Ovary (tissue), 7 donors: ENCODE measurements at regions not wholly inside any gene's neighbourhood (a gene's known extent, or its start where the extent isn't known, plus 50 kb on each side); places are given as distances from the start of the nearest gene placed in this dataset.

Experiments used
- DNase-seq, 5 donors: peaks; one replicate each; pipeline ENCODE4 v3.0.0-alpha.2; 2019 to 2020
- H3K27ac ChIP-seq, 2 donors: fragments of 200-600 bp; one replicate each; pipeline versions ENCODE4 v1.5.1 to v1.8.0; 2019 to 2022
- H3K27me3 ChIP-seq: fragments of 200-600 bp; one replicate; pipeline ENCODE4 v1.8.0; 2022
- H3K36me3 ChIP-seq: fragments of 200-600 bp; sonication (generic); one replicate; pipeline ENCODE4 v1.5.1; 2019
- H3K4me1 ChIP-seq: one replicate; pipeline ENCODE4 v1.8.1; 2013; ENCODE audit warnings: mild to moderate bottlenecking, moderate library complexity; ENCODE audit not compliant: insufficient read depth
- H3K4me3 ChIP-seq: fragments of 200-600 bp; sonication (generic); one replicate; pipeline ENCODE4 v1.5.1; 2017
- H3K9me3 ChIP-seq, 2 donors: fragments of 200-600 bp in 1 of 2; sonication (generic) in 1 of 2; one replicate each; pipeline versions ENCODE4 v1.5.1 to v1.8.1; 2013 to 2019; ENCODE audit warnings: mild to moderate bottlenecking in 1 of 2, moderate library complexity in 1 of 2
- CTCF ChIP-seq, 3 donors: fragments of 450-650 bp in 2 of 3; fragments of 200-600 bp in 1 of 3; IDR thresholded peaks; one replicate each; pipeline versions ENCODE4 v1.5.1 to v1.8.0; 2016 to 2022; ENCODE audit warnings: antibody characterized with exemption in 3 of 3, mild to moderate bottlenecking in 1 of 3
- EP300 ChIP-seq: sonication (generic); formaldehyde crosslinking; IDR thresholded peaks from one replicate; pipeline ENCODE4 v1.6.1; 2017; ENCODE audit warnings: antibody characterized with exemption
- POLR2A ChIP-seq: fragments of 450-650 bp; IDR thresholded peaks from one replicate; pipeline ENCODE4 v1.6.1; 2017; ENCODE audit warnings: antibody characterized with exemption, mild to moderate bottlenecking, moderate library complexity
- WGBS, 3 donors: extraction: QIAGEN DNeasy Blood & Tissue Kit in 1 of 3; methylation state at CpG; one replicate each; pipeline versions ENCODE4 v1.1.5 to v1.1.7; 2013 to 2017; 5-methylcytosine and 5-hydroxymethylcytosine counted together
- intact Hi-C, 4 donors: fragments of 100-400 bp; cut with DNase I; formaldehyde crosslinking; loops; one replicate each; pipeline versions ENCODE4 v1.11.0 to v1.15.1; 2022 to 2023
- donor health status: DM: no; HTN: no; CAD: no; lungs with moderate emphysema.
- donor health status: DM: no; HTN: no; CAD: no.
- donor health status: Bipolar disorder and iron deficiency.
- donor health status: DM: no; HTN: no; CAD: no.
- donor health status: DM: yes; HTN: yes; CAD: no.

GRCh38 chr14:65192686-65193085 lies 90.4 kb upstream of the MAX start:
- H3K4me1 ChIP-seq = no peaks in the 10 kb centered on the region
- no peak for DNase-seq
- intact Hi-C loops = no loop called here
- no peak overlapping the region for H3K27ac ChIP-seq
- H3K27me3 ChIP-seq = no peaks in the 10 kb centered on the region
- H3K36me3 ChIP-seq = no peaks in the 10 kb centered on the region
- no peak overlapping the region for H3K4me3 ChIP-seq
- 0 to 100% (median 46%) methylated on average over 1 of the region's 1 CpG for WGBS, 3 donors
- H3K9me3 ChIP-seq = no peaks in the 10 kb centered on the region
- TF ChIP-seq EP300 (no peak), CTCF (IDR thresholded peaks at IDR 0.05) (no peak), POLR2A (no peak)

GRCh38 chr14:65193916-65194590 lies 91.7 kb upstream of the MAX start:
- intact Hi-C loops = no loop called here
- H3K27ac ChIP-seq = no peak overlapping the region
- no peaks in the 10 kb centered on the region for H3K4me1 ChIP-seq
- no peak overlapping the region for H3K4me3 ChIP-seq
- no peaks in the 10 kb centered on the region for H3K27me3 ChIP-seq
- no peaks in the 10 kb centered on the region for H3K36me3 ChIP-seq
- 38 to 55% (median 40%) methylated on average over 3 of the region's 3 CpGs for WGBS, 3 donors
- H3K9me3 ChIP-seq = no peaks in the 10 kb centered on the region
- no peak for DNase-seq
- TF ChIP-seq POLR2A (no peak), CTCF (IDR thresholded peaks at IDR 0.05) (no peak), EP300 (no peak)

- Histone ChIP-seq H3K4me1 (no peaks in the 10 kb centered on the region), H3K27me3 (no peaks in the 10 kb centered on the region), H3K9me3 (no peaks in the 10 kb centered on the region), H3K36me3 (no peaks in the 10 kb centered on the region), H3K4me3 (no peak overlapping the region), H3K27ac (no peak overlapping the region)
- no peak for DNase-seq
- intact Hi-C loops = no loop called here
- 88% methylated on average over 9 of the region's 9 CpGs for WGBS, 3 donors
- TF ChIP-seq CTCF (IDR thresholded peaks at IDR 0.05) = no peak
- no peak for TF ChIP-seq POLR2A
- no peak for TF ChIP-seq EP300
Observed at GRCh38 chr14:65195042-65195719, 92.9 kb upstream of the MAX start.

- no peaks in the 10 kb centered on the region for H3K27me3 ChIP-seq
- no peak for DNase-seq
- intact Hi-C loops = no loop called here
- no peaks in the 10 kb centered on the region for H3K36me3 ChIP-seq
- H3K4me1 ChIP-seq = no peaks in the 10 kb centered on the region
- no peak for TF ChIP-seq CTCF (IDR thresholded peaks at IDR 0.05)
- no peak for TF ChIP-seq POLR2A
- no peak for TF ChIP-seq EP300
- WGBS, 3 donors = 29 to 68% (median 54%) methylated on average over 1 of the region's 1 CpG
- no peak overlapping the region for H3K4me3 ChIP-seq
- no peaks in the 10 kb centered on the region for H3K9me3 ChIP-seq
- no peak overlapping the region for H3K27ac ChIP-seq
Observed at GRCh38 chr14:65198346-65198745, 96.0 kb upstream of the MAX start.
